ENCODE measurements at regions not wholly inside any gene's neighbourhood (a gene's known extent, or its start where the extent isn't known, plus 50 kb on each side); places are given as distances from the start of the nearest gene placed in this dataset.

DNA sequence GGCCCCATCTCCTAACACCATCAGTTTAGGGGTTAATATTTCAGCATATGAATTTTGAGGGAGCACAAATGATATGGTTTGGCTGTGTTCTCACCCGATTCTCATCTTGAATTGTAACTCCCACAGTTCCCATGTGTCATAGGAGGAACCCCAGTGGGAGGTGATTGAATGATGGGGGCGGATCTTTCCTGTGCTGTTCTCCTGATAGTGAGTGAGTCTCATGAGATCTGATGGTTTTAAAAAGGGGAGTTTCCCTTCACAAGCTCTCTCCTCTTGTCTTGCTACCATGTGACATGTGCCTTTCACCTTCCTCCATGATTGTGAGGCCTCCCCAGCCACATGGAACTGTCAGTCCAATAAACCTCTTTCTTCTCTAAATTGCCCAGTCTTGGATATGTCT is 73.8 kb upstream of the TJP1 start:
- TF ChIP-seq CTCF (IDR thresholded peaks at IDR 0.05) (no peak), POLR2A (IDR thresholded peaks at IDR 0.05) (no peak)

Measured in esophagus squamous epithelium (tissue), 4 donors.